HEK293T (cell line): ENCODE measurements at regions not wholly inside any gene's neighbourhood (a gene's known extent, or its start where the extent isn't known, plus 50 kb on each side); places are given as distances from the start of the nearest gene placed in this dataset.

Experiments used
- CTBP1 ChIP-seq: fragments of 450-650 bp; IDR thresholded peaks from 2 replicates; pipeline ENCODE4 v1.6.1; 2016; ENCODE audit warnings: borderline replicate concordance
- FOXA1 ChIP-seq: fragments of 450-650 bp; IDR thresholded peaks from 2 replicates; pipeline ENCODE4 v1.6.1; 2016; ENCODE audit warnings: mild to moderate bottlenecking
- FOXK2 ChIP-seq: fragments of 450-650 bp; IDR thresholded peaks from 2 replicates; pipeline ENCODE4 v1.6.1; 2016; ENCODE audit warnings: mild to moderate bottlenecking
- LEF1 ChIP-seq: fragments of 450-650 bp; IDR thresholded peaks from 2 replicates; pipeline ENCODE4 v1.6.1; 2017; ENCODE audit warnings: mild to moderate bottlenecking, borderline replicate concordance
- SP1 ChIP-seq: fragments of 450-650 bp; IDR thresholded peaks from 2 replicates; pipeline ENCODE4 v1.6.1; 2017
- SUZ12 ChIP-seq: fragments of 450-650 bp; IDR thresholded peaks from 2 replicates; pipeline ENCODE4 v1.6.1; 2016; ENCODE audit warnings: mild to moderate bottlenecking

GRCh38 chr18:25433590-25433989 is 81.6 kb upstream of the ZNF521 start:
- TF ChIP-seq FOXA1 (no peak), SP1 (no peak), SUZ12 (no peak), FOXK2 (no peak), CTBP1 (no peak), LEF1 (no peak)
